OCI-LY7 (cell line): ENCODE measurements at regions not wholly inside any gene's neighbourhood (a gene's known extent, or its start where the extent isn't known, plus 50 kb on each side); places are given as distances from the start of the nearest gene placed in this dataset.

Experiments used
- EZH2phosphoT487 ChIP-seq: fragments of 200-600 bp; sonication (generic); IDR thresholded peaks from 2 replicates; pipeline ENCODE4 v1.6.1; 2018; ENCODE audit warnings: low read depth, borderline replicate concordance, mild to moderate bottlenecking, mixed run types, antibody characterized with exemption, low read length, moderate library complexity, mixed read lengths
- TF ChIP-seq, protein P1 (sequence below): fragments of 200-600 bp; sonication (generic); conservative IDR thresholded peaks from 2 replicates; pipeline ENCODE4 v1.5.1; 2014; ENCODE audit warnings: mild to moderate bottlenecking, antibody characterized with exemption, low read length, moderate library complexity, mixed read lengths

GRCh38 chr11:91802475-91802874 is 422.1 kb upstream of the FAT3 start:
- TF ChIP-seq, protein P1, sequence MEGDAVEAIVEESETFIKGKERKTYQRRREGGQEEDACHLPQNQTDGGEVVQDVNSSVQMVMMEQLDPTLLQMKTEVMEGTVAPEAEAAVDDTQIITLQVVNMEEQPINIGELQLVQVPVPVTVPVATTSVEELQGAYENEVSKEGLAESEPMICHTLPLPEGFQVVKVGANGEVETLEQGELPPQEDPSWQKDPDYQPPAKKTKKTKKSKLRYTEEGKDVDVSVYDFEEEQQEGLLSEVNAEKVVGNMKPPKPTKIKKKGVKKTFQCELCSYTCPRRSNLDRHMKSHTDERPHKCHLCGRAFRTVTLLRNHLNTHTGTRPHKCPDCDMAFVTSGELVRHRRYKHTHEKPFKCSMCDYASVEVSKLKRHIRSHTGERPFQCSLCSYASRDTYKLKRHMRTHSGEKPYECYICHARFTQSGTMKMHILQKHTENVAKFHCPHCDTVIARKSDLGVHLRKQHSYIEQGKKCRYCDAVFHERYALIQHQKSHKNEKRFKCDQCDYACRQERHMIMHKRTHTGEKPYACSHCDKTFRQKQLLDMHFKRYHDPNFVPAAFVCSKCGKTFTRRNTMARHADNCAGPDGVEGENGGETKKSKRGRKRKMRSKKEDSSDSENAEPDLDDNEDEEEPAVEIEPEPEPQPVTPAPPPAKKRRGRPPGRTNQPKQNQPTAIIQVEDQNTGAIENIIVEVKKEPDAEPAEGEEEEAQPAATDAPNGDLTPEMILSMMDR = no peak
- TF ChIP-seq EZH2phosphoT487 = no peak
